ENCODE measurements at regions not wholly inside any gene's neighbourhood (a gene's known extent, or its start where the extent isn't known, plus 50 kb on each side); places are given as distances from the start of the nearest gene placed in this dataset.

GRCh38 chr5:133741818-133742355 is 129.5 kb upstream of the FSTL4 start:
- no peak for DNase-seq (ENCODE audit: low spot score)
- no peak for TF ChIP-seq CTCF (IDR thresholded peaks at IDR 0.05; ENCODE audit: extremely low read depth, missing control alignments)

- DNase-seq (ENCODE audit: low spot score) = no peak
- no peak for TF ChIP-seq CTCF (IDR thresholded peaks at IDR 0.05; ENCODE audit: extremely low read depth, missing control alignments)
These were observed 129.1 kb upstream of the FSTL4 start for GRCh38 chr5:133741396-133741795.

- no peak for TF ChIP-seq CTCF (IDR thresholded peaks at IDR 0.05; ENCODE audit: extremely low read depth, missing control alignments)
- DNase-seq (ENCODE audit: low spot score) = no peak
These were observed 126.9 kb upstream of the FSTL4 start for GRCh38 chr5:133739181-133739780.

- DNase-seq (ENCODE audit: low spot score) = no peak
- no peak for TF ChIP-seq CTCF (IDR thresholded peaks at IDR 0.05; ENCODE audit: extremely low read depth, missing control alignments)
These were observed 125.9 kb upstream of the FSTL4 start for GRCh38 chr5:133738271-133738670.

GRCh38 chr5:133736512-133736911 is 124.2 kb upstream of the FSTL4 start:
- DNase-seq (ENCODE audit: low spot score) = no peak
- no peak for TF ChIP-seq CTCF (IDR thresholded peaks at IDR 0.05; ENCODE audit: extremely low read depth, missing control alignments)

GRCh38 chr5:133735346-133735745 is 123.0 kb upstream of the FSTL4 start:
- no peak for DNase-seq (ENCODE audit: low spot score)

GRCh38 chr5:133734916-133735315 is 122.6 kb upstream of the FSTL4 start:
- TF ChIP-seq CTCF (IDR thresholded peaks at IDR 0.05; ENCODE audit: extremely low read depth, missing control alignments) = no peak
- DNase-seq (ENCODE audit: low spot score) = no peak

More at GRCh38 chr5:133735346-133735745, 123.0 kb upstream of the FSTL4 start:
- no peak for TF ChIP-seq CTCF (IDR thresholded peaks at IDR 0.05; ENCODE audit: extremely low read depth, missing control alignments)

Measured in GM20000 (cell line).